GM12878 (cell line): ENCODE measurements at regions not wholly inside any gene's neighbourhood (a gene's known extent, or its start where the extent isn't known, plus 50 kb on each side); places are given as distances from the start of the nearest gene placed in this dataset.

ENCODE experiments used
- GABPA ChIP-seq: IDR thresholded peaks from 2 replicates; pipeline ENCODE4 v1.6.1; 2014; ENCODE audit warnings: antibody characterized with exemption, low read depth, mild to moderate bottlenecking, inconsistent platforms
- MYB ChIP-seq: fragments of 150-350 bp; IDR thresholded peaks from 2 replicates; pipeline ENCODE4 v1.6.1; 2014; ENCODE audit warnings: mild to moderate bottlenecking, low read depth, low read length, borderline replicate concordance
- NR2C1 ChIP-seq: fragments of 450-650 bp; IDR thresholded peaks from 2 replicates; pipeline ENCODE4 v1.6.1; 2017; ENCODE audit warnings: antibody characterized with exemption, mild to moderate bottlenecking, moderate library complexity
- TF ChIP-seq, protein P1 (sequence below): fragments of 450-650 bp; IDR thresholded peaks from 2 replicates; pipeline ENCODE4 v1.6.1; 2017; ENCODE audit warnings: borderline replicate concordance
- TF ChIP-seq, protein P2 (sequence below): IDR thresholded peaks from 2 replicates; pipeline ENCODE4 v1.6.1; 2012; ENCODE audit warnings: mild to moderate bottlenecking, low read depth, low read length
- TF ChIP-seq, protein P3 (sequence below): fragments of 450-650 bp; conservative IDR thresholded peaks from 2 replicates; pipeline ENCODE4 v1.6.1; 2017; ENCODE audit warnings: mild to moderate bottlenecking, moderate library complexity

DNA sequence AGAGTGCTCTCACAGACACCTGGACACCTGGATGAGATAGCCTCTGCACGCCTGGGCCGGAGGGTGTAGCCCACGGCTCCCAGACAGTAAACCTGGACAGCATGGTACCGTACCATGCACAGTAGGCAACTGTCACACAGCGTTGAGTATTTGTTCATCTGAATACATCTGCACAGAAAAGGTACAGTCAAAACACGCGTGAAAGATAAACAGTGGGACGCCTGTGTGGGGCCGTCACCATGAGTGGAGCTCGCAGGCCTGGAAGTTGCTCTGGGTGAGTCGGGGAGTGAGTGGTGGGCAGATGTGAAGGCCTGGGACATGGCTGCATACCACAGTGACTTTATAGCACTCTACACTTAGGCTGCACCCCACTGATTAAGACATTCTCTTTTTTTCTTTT, 280.0 kb upstream of the SHH start (continued):
- TF ChIP-seq, protein P1, sequence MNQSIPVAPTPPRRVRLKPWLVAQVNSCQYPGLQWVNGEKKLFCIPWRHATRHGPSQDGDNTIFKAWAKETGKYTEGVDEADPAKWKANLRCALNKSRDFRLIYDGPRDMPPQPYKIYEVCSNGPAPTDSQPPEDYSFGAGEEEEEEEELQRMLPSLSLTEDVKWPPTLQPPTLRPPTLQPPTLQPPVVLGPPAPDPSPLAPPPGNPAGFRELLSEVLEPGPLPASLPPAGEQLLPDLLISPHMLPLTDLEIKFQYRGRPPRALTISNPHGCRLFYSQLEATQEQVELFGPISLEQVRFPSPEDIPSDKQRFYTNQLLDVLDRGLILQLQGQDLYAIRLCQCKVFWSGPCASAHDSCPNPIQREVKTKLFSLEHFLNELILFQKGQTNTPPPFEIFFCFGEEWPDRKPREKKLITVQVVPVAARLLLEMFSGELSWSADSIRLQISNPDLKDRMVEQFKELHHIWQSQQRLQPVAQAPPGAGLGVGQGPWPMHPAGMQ: no peak
- TF ChIP-seq, protein P2, sequence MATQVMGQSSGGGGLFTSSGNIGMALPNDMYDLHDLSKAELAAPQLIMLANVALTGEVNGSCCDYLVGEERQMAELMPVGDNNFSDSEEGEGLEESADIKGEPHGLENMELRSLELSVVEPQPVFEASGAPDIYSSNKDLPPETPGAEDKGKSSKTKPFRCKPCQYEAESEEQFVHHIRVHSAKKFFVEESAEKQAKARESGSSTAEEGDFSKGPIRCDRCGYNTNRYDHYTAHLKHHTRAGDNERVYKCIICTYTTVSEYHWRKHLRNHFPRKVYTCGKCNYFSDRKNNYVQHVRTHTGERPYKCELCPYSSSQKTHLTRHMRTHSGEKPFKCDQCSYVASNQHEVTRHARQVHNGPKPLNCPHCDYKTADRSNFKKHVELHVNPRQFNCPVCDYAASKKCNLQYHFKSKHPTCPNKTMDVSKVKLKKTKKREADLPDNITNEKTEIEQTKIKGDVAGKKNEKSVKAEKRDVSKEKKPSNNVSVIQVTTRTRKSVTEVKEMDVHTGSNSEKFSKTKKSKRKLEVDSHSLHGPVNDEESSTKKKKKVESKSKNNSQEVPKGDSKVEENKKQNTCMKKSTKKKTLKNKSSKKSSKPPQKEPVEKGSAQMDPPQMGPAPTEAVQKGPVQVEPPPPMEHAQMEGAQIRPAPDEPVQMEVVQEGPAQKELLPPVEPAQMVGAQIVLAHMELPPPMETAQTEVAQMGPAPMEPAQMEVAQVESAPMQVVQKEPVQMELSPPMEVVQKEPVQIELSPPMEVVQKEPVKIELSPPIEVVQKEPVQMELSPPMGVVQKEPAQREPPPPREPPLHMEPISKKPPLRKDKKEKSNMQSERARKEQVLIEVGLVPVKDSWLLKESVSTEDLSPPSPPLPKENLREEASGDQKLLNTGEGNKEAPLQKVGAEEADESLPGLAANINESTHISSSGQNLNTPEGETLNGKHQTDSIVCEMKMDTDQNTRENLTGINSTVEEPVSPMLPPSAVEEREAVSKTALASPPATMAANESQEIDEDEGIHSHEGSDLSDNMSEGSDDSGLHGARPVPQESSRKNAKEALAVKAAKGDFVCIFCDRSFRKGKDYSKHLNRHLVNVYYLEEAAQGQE: no peak
- TF ChIP-seq MYB: no peak
- TF ChIP-seq GABPA: no peak
- TF ChIP-seq NR2C1: no peak
- TF ChIP-seq, protein P3, sequence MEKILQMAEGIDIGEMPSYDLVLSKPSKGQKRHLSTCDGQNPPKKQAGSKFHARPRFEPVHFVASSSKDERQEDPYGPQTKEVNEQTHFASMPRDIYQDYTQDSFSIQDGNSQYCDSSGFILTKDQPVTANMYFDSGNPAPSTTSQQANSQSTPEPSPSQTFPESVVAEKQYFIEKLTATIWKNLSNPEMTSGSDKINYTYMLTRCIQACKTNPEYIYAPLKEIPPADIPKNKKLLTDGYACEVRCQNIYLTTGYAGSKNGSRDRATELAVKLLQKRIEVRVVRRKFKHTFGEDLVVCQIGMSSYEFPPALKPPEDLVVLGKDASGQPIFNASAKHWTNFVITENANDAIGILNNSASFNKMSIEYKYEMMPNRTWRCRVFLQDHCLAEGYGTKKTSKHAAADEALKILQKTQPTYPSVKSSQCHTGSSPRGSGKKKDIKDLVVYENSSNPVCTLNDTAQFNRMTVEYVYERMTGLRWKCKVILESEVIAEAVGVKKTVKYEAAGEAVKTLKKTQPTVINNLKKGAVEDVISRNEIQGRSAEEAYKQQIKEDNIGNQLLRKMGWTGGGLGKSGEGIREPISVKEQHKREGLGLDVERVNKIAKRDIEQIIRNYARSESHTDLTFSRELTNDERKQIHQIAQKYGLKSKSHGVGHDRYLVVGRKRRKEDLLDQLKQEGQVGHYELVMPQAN: no peak
